K562 (cell line): ENCODE measurements at regions not wholly inside any gene's neighbourhood (a gene's known extent, or its start where the extent isn't known, plus 50 kb on each side); places are given as distances from the start of the nearest gene placed in this dataset.

ENCODE experiments used
- ATAC-seq: fragments of 200-7000 bp; cut with Tn5 transposase; 3 replicates; pipeline ENCODE4 v1.9.1; 2020; ENCODE audit warnings: moderate library complexity
- BruUV-seq: library from RNA; stranded (reverse); fragments of 400-500 nt; replicated peaks from 2 replicates; lab custom pipeline; 2021; lab: Mats Ljungman, UMichigan
- CTCF ChIA-PET: fragments of 300-600 bp; formaldehyde crosslinking; extraction: SDS; loops from one replicate; lab custom pipeline; 2021; ENCODE audit warnings: low intra/inter-chr PET ratio; lab: Yijun Ruan, JAX
- POLR2A ChIA-PET: fragments of 300-600, 350-650 bp; sonication (Branson Sonifier 250); formaldehyde crosslinking; extraction: SDS; loops from one replicate; lab custom pipeline; 2021; ENCODE audit warnings: antibody characterized with exemption, inconsistent platforms; lab: Yijun Ruan, JAX
- DNase-seq, 4 experiments: peaks; one replicate each; pipeline versions ENCODE4 v3.0.0 to v3.0.0-alpha.2; 2011 to 2018; ENCODE audit warnings: low spot score in 3 of 4, mixed read lengths in 3 of 4; ENCODE audit errors: extremely low read depth in 1 of 4
- FAIRE-seq: peaks from 2 replicates; lab custom pipeline; 2011; peaks lifted over from hg19 to GRCh38; lab: Jason Lieb, UNC
- H2AFZ ChIP-seq: 2 replicates; pipeline ENCODE4 v1.6.0; 2011; ENCODE audit warnings: low read depth, low read length, control low read depth, inconsistent platforms
- H3K27ac ChIP-seq: fragments of 200-600 bp; 3 replicates; pipeline ENCODE4 v1.8.0; 2011; ENCODE audit warnings: low read depth, mild to moderate bottlenecking, control low read depth, inconsistent platforms, low read length, moderate library complexity, mixed read lengths; ENCODE audit errors: extremely low read depth
- H3K27me3 ChIP-seq, 2 experiments: fragments of 300-600 bp in 1 of 2; 2 replicates in 1 of 2; 3 replicates in 1 of 2; pipeline versions ENCODE4 v1.6.0 to v1.8.0; 2011; ENCODE audit warnings: inconsistent platforms in 2 of 2, low read length in 2 of 2, mild to moderate bottlenecking in 1 of 2, mixed read lengths in 1 of 2, moderate library complexity in 1 of 2; ENCODE audit not compliant: control insufficient read depth in 2 of 2, insufficient read depth in 2 of 2
- H3K36me3 ChIP-seq: fragments of 300-600 bp; 3 replicates; pipeline ENCODE4 v1.8.0; 2011; ENCODE audit warnings: mild to moderate bottlenecking, low read length, inconsistent platforms; ENCODE audit not compliant: control insufficient read depth, insufficient read depth
- H3K4me1 ChIP-seq, 2 experiments: fragments of 200-600 bp in 1 of 2; replicated peaks in 1 of 2; 2 replicates in 1 of 2; 3 replicates in 1 of 2; pipeline versions ENCODE4 v1.5.1 to v1.8.0; 2011; ENCODE audit warnings: inconsistent platforms in 2 of 2, low read length in 2 of 2, mild to moderate bottlenecking in 1 of 2, mixed read lengths in 1 of 2, moderate library complexity in 1 of 2; ENCODE audit not compliant: control insufficient read depth in 2 of 2, insufficient read depth in 2 of 2
- H3K4me2 ChIP-seq: 2 replicates; pipeline ENCODE4 v1.6.1; 2011; ENCODE audit warnings: low read length, control low read depth, inconsistent platforms, mixed read lengths; ENCODE audit not compliant: insufficient read depth
- H3K4me3 ChIP-seq: fragments of 200-600 bp; sonication (generic), shearing (Covaris generic); 2 replicates; pipeline ENCODE4 v1.5.1; 2016; ENCODE audit warnings: control low read depth, inconsistent platforms
- H3K79me2 ChIP-seq: fragments of 200-600 bp; 3 replicates; pipeline ENCODE4 v1.8.0; 2011; ENCODE audit warnings: low read length, inconsistent platforms; ENCODE audit not compliant: control insufficient read depth, insufficient read depth
- H3K9ac ChIP-seq, 2 experiments: 2 replicates each; pipeline versions ENCODE4 v1.6.0 to v1.6.1; 2011; ENCODE audit warnings: low read depth in 2 of 2, low read length in 2 of 2, control low read depth in 1 of 2, inconsistent platforms in 1 of 2, mild to moderate bottlenecking in 1 of 2, mixed read lengths in 1 of 2; ENCODE audit not compliant: insufficient read depth in 1 of 2
- H3K9me1 ChIP-seq: one replicate; pipeline ENCODE4 v1.6.0; 2011; ENCODE audit warnings: inconsistent platforms, mild to moderate bottlenecking, low read length, moderate library complexity; ENCODE audit not compliant: control insufficient read depth, insufficient read depth
- H3K9me3 ChIP-seq: replicated peaks from 2 replicates; pipeline ENCODE4 v1.5.1; 2011; ENCODE audit warnings: low read depth, low read length, inconsistent platforms; ENCODE audit not compliant: control insufficient read depth, insufficient read depth
- H4K20me1 ChIP-seq: replicated peaks from 2 replicates; pipeline ENCODE4 v1.6.1; 2011; ENCODE audit warnings: low read length, inconsistent platforms, mixed read lengths; ENCODE audit not compliant: control insufficient read depth, insufficient read depth
- ARID1B ChIP-seq: fragments of 450-650 bp; IDR thresholded peaks from 2 replicates; pipeline ENCODE4 v1.6.1; 2016; ENCODE audit warnings: antibody characterized with exemption, mild to moderate bottlenecking, inconsistent platforms
- ATF7 ChIP-seq: fragments of 450-650 bp; IDR thresholded peaks from 2 replicates; pipeline ENCODE4 v1.7.1; 2014; ENCODE audit warnings: mild to moderate bottlenecking, moderate library complexity
- CBFA2T3 ChIP-seq: fragments of 450-650 bp; IDR thresholded peaks from 2 replicates; pipeline ENCODE4 v1.6.1; 2017
- DPF2 ChIP-seq: fragments of 450-650 bp; IDR thresholded peaks from 2 replicates; pipeline ENCODE4 v1.6.1; 2016
- E2F6 ChIP-seq, 2 experiments: IDR thresholded peaks; 2 replicates each; pipeline ENCODE4 v1.6.1; 2011; ENCODE audit warnings: borderline replicate concordance in 1 of 2, control low read depth in 1 of 2, low read depth in 1 of 2, low read length in 1 of 2, mild to moderate bottlenecking in 1 of 2, mixed read lengths in 1 of 2, moderate library complexity in 1 of 2; ENCODE audit not compliant: insufficient read depth in 1 of 2, insufficient read length in 1 of 2, poor library complexity in 1 of 2, severe bottlenecking in 1 of 2; ENCODE audit errors: extremely low read depth in 1 of 2
- GATA2 ChIP-seq: sonication (generic); formaldehyde crosslinking; IDR thresholded peaks from 2 replicates; pipeline ENCODE4 v1.4.0; 2020; ENCODE audit warnings: mild to moderate bottlenecking, missing genetic modification reagents
- GATAD2A ChIP-seq: fragments of 450-650 bp; IDR thresholded peaks from 2 replicates; pipeline ENCODE4 v1.6.1; 2017
- MTA2 ChIP-seq: fragments of 450-650 bp; IDR thresholded peaks from 2 replicates; pipeline ENCODE4 v1.6.1; 2016; ENCODE audit warnings: low read depth
- NCOR1 ChIP-seq: fragments of 450-650 bp; IDR thresholded peaks from 2 replicates; pipeline ENCODE4 v1.6.1; 2016; ENCODE audit warnings: mild to moderate bottlenecking, moderate library complexity
- PRMT5 ChIP-seq: sonication (generic); formaldehyde crosslinking; IDR thresholded peaks from 2 replicates; pipeline ENCODE4 v1.5.0; 2020; ENCODE audit warnings: missing genetic modification reagents
- SOX6 ChIP-seq: fragments of 450-650 bp; IDR thresholded peaks from 2 replicates; pipeline ENCODE4 v1.6.1; 2014; ENCODE audit warnings: mild to moderate bottlenecking
- STAT5A ChIP-seq: IDR thresholded peaks from 2 replicates; pipeline ENCODE4 v1.6.1; 2012; ENCODE audit warnings: low read length, inconsistent platforms, borderline replicate concordance
- TAL1 ChIP-seq: fragments of 450-650 bp; IDR thresholded peaks from 2 replicates; pipeline ENCODE4 v1.6.1; 2016; ENCODE audit warnings: mild to moderate bottlenecking
- TCF3 ChIP-seq: sonication (generic); formaldehyde crosslinking; IDR thresholded peaks from 2 replicates; pipeline ENCODE4 v1.4.0; 2020; ENCODE audit warnings: mild to moderate bottlenecking, missing genetic modification reagents
- TEAD4 ChIP-seq, 2 experiments: sonication (generic) in 1 of 2; formaldehyde crosslinking in 1 of 2; IDR thresholded peaks; 2 replicates each; pipeline versions ENCODE4 v1.6.1 to v1.8.0; 2012 to 2022; ENCODE audit warnings: borderline replicate concordance in 1 of 2, inconsistent platforms in 1 of 2, low read length in 1 of 2, mild to moderate bottlenecking in 1 of 2, missing genetic modification reagents in 1 of 2
- ZNF449 ChIP-seq: fragments of 250-450 bp; sonication (Bioruptor Pico); IDR thresholded peaks from 2 replicates; pipeline ENCODE4 v1.8.0; 2022; ENCODE audit warnings: moderate library complexity, mild to moderate bottlenecking, inconsistent platforms
- WGBS: fragments of 100-300 bp; shearing (Covaris generic); methylation state at CpG from one replicate; pipeline ENCODE4 v1.1.6; 2016; ENCODE audit warnings: low coverage, mixed read lengths; ENCODE audit not compliant: insufficient coverage; ENCODE audit errors: missing lambda C conversion rate; 5-methylcytosine and 5-hydroxymethylcytosine counted together
- in situ Hi-C: fragments of 300-500 bp; cut with MboI; formaldehyde crosslinking; loops from 4 replicates; pipeline ENCODE4 v1.15.0; 2018; ENCODE audit warnings: inconsistent platforms, mixed read lengths
- intact Hi-C: fragments of 100-400 bp; cut with micrococcal nuclease; formaldehyde crosslinking; loops from 2 replicates; pipeline ENCODE4 v1.14.2; 2022

- in situ Hi-C loops = no loop called here
- H3K36me3 ChIP-seq = no peaks in the 10 kb centered on the region
These were observed 183.6 kb downstream of the UTRN start for GRCh38 chr6:144468709-144469108.

More at GRCh38 chr6:144468709-144469108, 183.6 kb downstream of the UTRN start:
- Histone ChIP-seq H3K4me2 (no peak overlapping the region), H4K20me1 (no peaks in the 10 kb centered on the region), H3K4me1 (peaks cover 0 to 13% of the 10 kb centered on the region in 2 experiments; a peak in 3 of 5 replicates), H2AFZ (peak overlapping the region; percentile 29), H3K4me3 (no peak overlapping the region), H3K9me3 (no peaks in the 10 kb centered on the region), H3K27ac (no peak overlapping the region), H3K79me2 (no peaks in the 10 kb centered on the region), H3K9me1 (no peaks in the 10 kb centered on the region), H3K9ac (no peak overlapping the region), H3K27me3 (no peaks in the 10 kb centered on the region)
- peak; percentile 73 for TF ChIP-seq TEAD4 (IDR thresholded peaks at IDR 0.05; ENCODE audit: low read length)
- no peak for TF ChIP-seq TEAD4 (CRISPR knock-in tag; IDR thresholded peaks at IDR 0.05; ENCODE audit: borderline replicate concordance)
- TF ChIP-seq PRMT5 (CRISPR knock-in tag) = no peak
- TF ChIP-seq CBFA2T3 = peak; percentile 57
- peak; percentile 12; the same call in 1 of the 2 replicates for TF ChIP-seq STAT5A
- TF ChIP-seq ATF7 = no peak
- TF ChIP-seq GATAD2A = no peak
- TF ChIP-seq TCF3 (CRISPR knock-in tag) = peak; percentile 76
- no peak for TF ChIP-seq ZNF449 (CRISPR knock-in tag)
- peak; percentile 59; the same call in 1 of the 2 replicates for TF ChIP-seq TAL1
- 0 out of 2 replicates have a peak, but pooled peaks have one; percentile 7 for TF ChIP-seq GATA2
- TF ChIP-seq NCOR1 = peak; percentile 27; the same call in 1 of the 2 replicates
- TF ChIP-seq DPF2 = 0 out of 2 replicates have a peak, but pooled peaks have one; percentile 20
- peak in 1 of 2 experiments; percentile 44 for TF ChIP-seq E2F6 (IDR thresholded peaks at IDR 0.05; ENCODE audit: borderline replicate concordance in 1 of 2, extremely low read depth in 1 of 2, insufficient read depth in 1 of 2, insufficient read length in 1 of 2, low read depth in 1 of 2, low read length in 1 of 2, poor library complexity in 1 of 2, severe bottlenecking in 1 of 2)
- peak; percentile 54 for TF ChIP-seq ARID1B
- peak; percentile 50; the same call in 1 of the 2 replicates for TF ChIP-seq SOX6
- 0 out of 2 replicates have a peak, but pooled peaks have one; percentile 17 for TF ChIP-seq MTA2
- CTCF ChIA-PET = no interaction called here
- WGBS = 34% methylated on average over 7 of the region's 7 CpGs
- no TSS peak for BruUV-seq
- intact Hi-C loops = no loop called here
- FAIRE-seq (peak; percentile 70), ATAC-seq (no peak), DNase-seq (peak in 1 of 4 experiments; percentile 30)
- POLR2A ChIA-PET = no interaction called here
